ENCODE measurements at regions not wholly inside any gene's neighbourhood (a gene's known extent, or its start where the extent isn't known, plus 50 kb on each side); places are given as distances from the start of the nearest gene placed in this dataset.

GRCh38 chr3:146382386-146382785, 87.0 kb downstream of the PLSCR2 start:
- Histone ChIP-seq H3K4me3 (no peak overlapping the region), H3K4me1 (no peaks in the 10 kb centered on the region), H3K9me3 (peaks cover 0 to 2% of the 10 kb centered on the region in 2 donors), H3K36me3 (no peaks in the 10 kb centered on the region), H3K27me3 (no peaks in the 10 kb centered on the region), H3K27ac (no peak overlapping the region)
- no peak for ATAC-seq
- no peak for DNase-seq
- no peak for TF ChIP-seq CTCF (IDR thresholded peaks at IDR 0.05)
- intact Hi-C loops (cut with DNase I), result no loop called here

GRCh38 chr3:146380046-146380445, 89.3 kb downstream of the PLSCR2 start:
- intact Hi-C loops (cut with DNase I), result no loop called here
- H3K9me3 ChIP-seq, result peaks cover 0 to 2% of the 10 kb centered on the region in 2 donors
- H3K27me3 ChIP-seq, result no peaks in the 10 kb centered on the region
- no peaks in the 10 kb centered on the region for H3K4me1 ChIP-seq
- no peak overlapping the region for H3K27ac ChIP-seq
- TF ChIP-seq CTCF (IDR thresholded peaks at IDR 0.05), result no peak
- DNase-seq, result no peak
- H3K36me3 ChIP-seq, result no peaks in the 10 kb centered on the region
- no peak for ATAC-seq
- no peak overlapping the region for H3K4me3 ChIP-seq

GRCh38 chr3:146375219-146375618, 94.1 kb downstream of the PLSCR2 start:
- H3K27ac ChIP-seq, result no peak overlapping the region
- no peaks in the 10 kb centered on the region for H3K27me3 ChIP-seq
- H3K4me3 ChIP-seq, result no peak overlapping the region
- ATAC-seq (no peak), DNase-seq (no peak)
- H3K4me1 ChIP-seq, result no peaks in the 10 kb centered on the region
- peaks cover 0 to 14% of the 10 kb centered on the region in 2 donors for H3K9me3 ChIP-seq
- intact Hi-C loops (cut with DNase I), result no loop called here
- TF ChIP-seq CTCF (IDR thresholded peaks at IDR 0.05), result no peak
- H3K36me3 ChIP-seq, result no peaks in the 10 kb centered on the region

GRCh38 chr3:146374146-146374545, 95.2 kb downstream of the PLSCR2 start:
- intact Hi-C loops (cut with DNase I), result no loop called here
- Histone ChIP-seq H3K4me1 (no peaks in the 10 kb centered on the region), H3K4me3 (no peak overlapping the region), H3K9me3 (peaks cover 0 to 14% of the 10 kb centered on the region in 2 donors), H3K27me3 (no peaks in the 10 kb centered on the region), H3K27ac (no peak overlapping the region), H3K36me3 (no peaks in the 10 kb centered on the region)
- TF ChIP-seq CTCF (IDR thresholded peaks at IDR 0.05), result no peak
- DNase-seq, result peak in 1 of 4 donors; percentile 64
- ATAC-seq, result no peak

- Histone ChIP-seq H3K4me3 (no peak overlapping the region), H3K27me3 (no peaks in the 10 kb centered on the region), H3K4me1 (no peaks in the 10 kb centered on the region), H3K27ac (no peak overlapping the region), H3K36me3 (no peaks in the 10 kb centered on the region), H3K9me3 (peaks cover 0 to 14% of the 10 kb centered on the region in 2 donors)
- ATAC-seq (no peak), DNase-seq (no peak)
- intact Hi-C loops (cut with DNase I), result no loop called here
- TF ChIP-seq CTCF (IDR thresholded peaks at IDR 0.05), result no peak
Observed at GRCh38 chr3:146371902-146372301, 97.5 kb downstream of the PLSCR2 start.
